B cell (primary cell): ENCODE measurements at regions not wholly inside any gene's neighbourhood (a gene's known extent, or its start where the extent isn't known, plus 50 kb on each side); places are given as distances from the start of the nearest gene placed in this dataset.

Experiments
- ATAC-seq: fragments of 200-7000 bp; cut with Tn5 transposase; one replicate; pipeline ENCODE4 v1.10.0; 2021; ENCODE audit warnings: low read depth, mild to moderate bottlenecking, moderate number of reproducible peaks, moderate library complexity
- CTCF ChIA-PET: fragments of 350-600 bp; sonication (Branson Sonifier 250); formaldehyde crosslinking; loops from one replicate; lab custom pipeline; 2021; ENCODE audit warnings: antibody characterized with exemption, inconsistent platforms; lab: Charles Lee
- POLR2A ChIA-PET: fragments of 350-600 bp; sonication (Branson Sonifier 250); formaldehyde crosslinking; loops from one replicate; lab custom pipeline; 2021; ENCODE audit warnings: antibody characterized with exemption; lab: Charles Lee
- DNase-seq: peaks from one replicate; pipeline ENCODE4 v3.0.0; 2013
- H2AFZ ChIP-seq: 2 replicates; pipeline ENCODE4 v1.6.1; 2012; ENCODE audit warnings: mild to moderate bottlenecking, low read depth, low read length; ENCODE audit not compliant: insufficient read depth, poor library complexity, severe bottlenecking
- H3K27ac ChIP-seq, 2 donors: 1 replicate in 1 of 2; 2 replicates in 1 of 2; pipeline ENCODE4 v1.5.1; 2012 to 2013; ENCODE audit warnings: low read length in 2 of 2, mild to moderate bottlenecking in 2 of 2, moderate library complexity in 1 of 2
- H3K27me3 ChIP-seq, 4 experiments: fragments of 200-600 bp in 1 of 4; sonication (generic) in 1 of 4; replicated peaks in 1 of 4; 1 replicate in 2 of 4; 2 replicates in 2 of 4; pipeline versions ENCODE4 v1.6.1 to v1.7.0; 2013 to 2016; ENCODE audit warnings: low read length in 3 of 4, mild to moderate bottlenecking in 2 of 4, mixed read lengths in 1 of 4, moderate library complexity in 1 of 4; ENCODE audit not compliant: insufficient read depth in 4 of 4, control insufficient read depth in 3 of 4; ENCODE audit errors: control extremely low read depth in 1 of 4
- H3K36me3 ChIP-seq, 2 experiments: replicated peaks in 1 of 2; 1 replicate in 1 of 2; 2 replicates in 1 of 2; pipeline versions ENCODE4 v1.6.1 to v1.7.1; 2013; ENCODE audit warnings: low read length in 1 of 2; ENCODE audit not compliant: insufficient read depth in 2 of 2, control insufficient read depth in 1 of 2; ENCODE audit errors: control extremely low read depth in 1 of 2, extremely low read depth in 1 of 2
- H3K4me1 ChIP-seq, 2 donors: fragments of 200-600 bp in 1 of 2; sonication (generic) in 1 of 2; 1 replicate in 1 of 2; 2 replicates in 1 of 2; pipeline versions ENCODE4 v1.5.1 to v1.6.1; 2013 to 2017; ENCODE audit warnings: low read length in 2 of 2; ENCODE audit not compliant: control insufficient read depth in 2 of 2, insufficient read depth in 2 of 2
- H3K4me2 ChIP-seq: replicated peaks from 2 replicates; pipeline ENCODE3; 2012; ENCODE audit warnings: mild to moderate bottlenecking, low read depth, low read length; ENCODE audit not compliant: poor library complexity, severe bottlenecking
- H3K4me3 ChIP-seq, 5 experiments: fragments of 200-600 bp in 1 of 5; sonication (generic) in 1 of 5; 1 replicate in 3 of 5; 2 replicates in 2 of 5; pipeline versions ENCODE4 v1.5.1 to v1.7.0; 2011 to 2016; ENCODE audit warnings: low read length in 4 of 5, mild to moderate bottlenecking in 4 of 5, low read depth in 2 of 5, control low read depth in 1 of 5, moderate library complexity in 1 of 5; ENCODE audit not compliant: insufficient read depth in 1 of 5; ENCODE audit errors: control extremely low read depth in 1 of 5, extremely low read depth in 1 of 5
- H3K79me2 ChIP-seq: fragments of 200-600 bp; sonication (generic); one replicate; pipeline ENCODE4 v1.6.0; 2016; ENCODE audit warnings: low read length; ENCODE audit not compliant: control insufficient read depth, insufficient read depth
- H3K9ac ChIP-seq: fragments of 200-600 bp; sonication (generic); 2 replicates; pipeline ENCODE4 v1.6.1; 2017; ENCODE audit warnings: mild to moderate bottlenecking, low read length, moderate library complexity
- H3K9me3 ChIP-seq, 3 donors: one replicate each; pipeline versions ENCODE4 v1.6.1 to v1.7.1; 2013; ENCODE audit warnings: low read length in 2 of 3; ENCODE audit not compliant: control insufficient read depth in 2 of 3, insufficient read depth in 1 of 3; ENCODE audit errors: control extremely low read depth in 1 of 3
- H4K20me1 ChIP-seq: 2 replicates; pipeline ENCODE4 v1.6.0; 2012; ENCODE audit warnings: mild to moderate bottlenecking, low read length; ENCODE audit not compliant: insufficient read depth, control insufficient read depth, poor library complexity, severe bottlenecking
- H3K27ac Mint-ChIP-seq: one replicate; pipeline ENCODE4 v1.8.0; 2021; ENCODE audit warnings: mixed read lengths
- H3K27me3 Mint-ChIP-seq: one replicate; pipeline ENCODE4 v1.8.0; 2021; ENCODE audit warnings: mixed read lengths
- H3K4me1 Mint-ChIP-seq: one replicate; pipeline ENCODE4 v1.8.0; 2021; ENCODE audit warnings: mixed read lengths
- H3K4me3 Mint-ChIP-seq: one replicate; pipeline ENCODE4 v1.8.0; 2021; ENCODE audit warnings: mixed read lengths
- H3K9me3 Mint-ChIP-seq: one replicate; pipeline ENCODE4 v1.8.0; 2022; ENCODE audit warnings: mixed read lengths; ENCODE audit not compliant: insufficient read depth
- EZH2 ChIP-seq: IDR thresholded peaks from 2 replicates; pipeline ENCODE4 v1.6.1; 2012; ENCODE audit warnings: borderline replicate concordance, low read depth, mild to moderate bottlenecking, moderate library complexity, low read length; ENCODE audit not compliant: insufficient read depth, poor library complexity, severe bottlenecking
- WGBS: methylation state at CpG from one replicate; pipeline ENCODE4 v1.1.5; 2013; ENCODE audit warnings: missing lambda C conversion rate; ENCODE audit not compliant: insufficient coverage; 5-methylcytosine and 5-hydroxymethylcytosine counted together
- intact Hi-C: fragments of 100-400 bp; cut with micrococcal nuclease; formaldehyde crosslinking; loops from one replicate; pipeline ENCODE4 v1.10.0; 2022
- TF ChIP-seq, protein P1 (sequence below): fragments of 200-600 bp; IDR thresholded peaks from one replicate; pipeline ENCODE4 v1.8.0; 2022; ENCODE audit warnings: antibody characterized with exemption, mild to moderate bottlenecking

DNA sequence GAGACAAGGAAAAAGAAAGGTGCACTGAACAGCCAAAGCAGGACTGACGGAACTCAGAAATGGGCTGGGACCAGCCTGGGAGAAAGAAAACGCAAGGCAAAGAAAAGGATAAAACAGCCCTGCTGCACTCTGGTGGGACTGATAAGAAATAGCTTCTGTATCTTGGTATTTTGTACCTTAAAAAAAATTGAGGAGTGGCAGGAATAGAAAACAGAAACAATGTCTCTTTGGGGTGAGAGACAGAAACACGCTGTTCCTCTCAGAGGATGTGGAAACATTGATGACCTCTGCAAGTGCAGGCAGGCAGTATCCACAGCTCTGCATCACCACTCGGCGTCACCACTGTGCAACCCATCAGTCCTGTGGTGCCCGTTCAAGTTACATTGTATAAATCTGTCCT is 152.5 kb upstream of the SPRY1 start:
- CTCF ChIA-PET: no interaction called here
- no peak overlapping the region for H3K4me3 ChIP-seq
- Mint-ChIP-seq H3K4me1 (peaks cover 16% of the 10 kb centered on the region), H3K4me3 (no peak overlapping the region), H3K27ac (no peak overlapping the region), H3K27me3 (no peaks in the 10 kb centered on the region), H3K9me3 (peaks cover 7% of the 10 kb centered on the region)
- intact Hi-C loops: no loop called here
- H3K27me3 ChIP-seq: no peaks in the 10 kb centered on the region
- 58% methylated on average over 3 of the region's 6 CpGs for whole genome bisulfite sequencing
- ATAC-seq (no peak), DNase-seq (no peak)
- no peaks in the 10 kb centered on the region for H3K79me2 ChIP-seq
- H3K27ac ChIP-seq: no peak overlapping the region
- POLR2A ChIA-PET: no interaction called here
- no peak overlapping the region for H3K9ac ChIP-seq
- no peak overlapping the region for H3K4me2 ChIP-seq
- TF ChIP-seq, protein P1, sequence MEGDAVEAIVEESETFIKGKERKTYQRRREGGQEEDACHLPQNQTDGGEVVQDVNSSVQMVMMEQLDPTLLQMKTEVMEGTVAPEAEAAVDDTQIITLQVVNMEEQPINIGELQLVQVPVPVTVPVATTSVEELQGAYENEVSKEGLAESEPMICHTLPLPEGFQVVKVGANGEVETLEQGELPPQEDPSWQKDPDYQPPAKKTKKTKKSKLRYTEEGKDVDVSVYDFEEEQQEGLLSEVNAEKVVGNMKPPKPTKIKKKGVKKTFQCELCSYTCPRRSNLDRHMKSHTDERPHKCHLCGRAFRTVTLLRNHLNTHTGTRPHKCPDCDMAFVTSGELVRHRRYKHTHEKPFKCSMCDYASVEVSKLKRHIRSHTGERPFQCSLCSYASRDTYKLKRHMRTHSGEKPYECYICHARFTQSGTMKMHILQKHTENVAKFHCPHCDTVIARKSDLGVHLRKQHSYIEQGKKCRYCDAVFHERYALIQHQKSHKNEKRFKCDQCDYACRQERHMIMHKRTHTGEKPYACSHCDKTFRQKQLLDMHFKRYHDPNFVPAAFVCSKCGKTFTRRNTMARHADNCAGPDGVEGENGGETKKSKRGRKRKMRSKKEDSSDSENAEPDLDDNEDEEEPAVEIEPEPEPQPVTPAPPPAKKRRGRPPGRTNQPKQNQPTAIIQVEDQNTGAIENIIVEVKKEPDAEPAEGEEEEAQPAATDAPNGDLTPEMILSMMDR: no peak
- TF ChIP-seq EZH2: no peak
- H3K4me1 ChIP-seq: peaks cover 0 to 9% of the 10 kb centered on the region in 2 donors
- no peaks in the 10 kb centered on the region for H3K9me3 ChIP-seq
- H2AFZ ChIP-seq: no peak overlapping the region
- H4K20me1 ChIP-seq: no peaks in the 10 kb centered on the region
- no peaks in the 10 kb centered on the region for H3K36me3 ChIP-seq

DNA sequence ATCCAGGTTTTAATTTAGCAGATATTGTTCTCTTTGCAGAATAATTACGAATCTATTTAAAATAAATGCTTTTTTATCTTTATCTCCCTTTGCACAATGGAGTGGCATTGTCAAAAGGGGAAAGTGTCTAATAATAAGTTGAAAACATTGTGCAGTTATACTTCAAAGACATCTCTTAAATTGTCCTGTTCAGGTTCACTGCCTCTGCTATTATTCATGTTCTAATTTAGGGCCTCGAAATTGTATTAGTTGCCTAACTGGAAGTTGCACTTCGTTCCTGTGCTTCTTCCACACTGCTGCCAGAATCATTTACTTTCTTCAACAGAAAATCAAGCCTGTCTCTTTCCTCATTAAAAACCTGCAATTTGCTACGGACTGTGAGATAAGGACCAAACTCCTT is 150.5 kb upstream of the SPRY1 start:
- CTCF ChIA-PET: no interaction called here
- no peaks in the 10 kb centered on the region for H3K79me2 ChIP-seq
- no peak overlapping the region for H3K4me3 ChIP-seq
- POLR2A ChIA-PET: no interaction called here
- no peak overlapping the region for H3K4me3 Mint-ChIP-seq
- H3K27me3 Mint-ChIP-seq: no peaks in the 10 kb centered on the region
- H3K4me1 ChIP-seq: peaks cover 0 to 9% of the 10 kb centered on the region in 2 donors
- DNase-seq: no peak
- no peak overlapping the region for H3K9ac ChIP-seq
- intact Hi-C loops: no loop called here
- no peak overlapping the region for H2AFZ ChIP-seq
- peaks cover 3% of the 10 kb centered on the region for H3K9me3 Mint-ChIP-seq
- H4K20me1 ChIP-seq: no peaks in the 10 kb centered on the region
- H3K27ac ChIP-seq: no peak overlapping the region
- no peaks in the 10 kb centered on the region for H3K27me3 ChIP-seq
- H3K4me2 ChIP-seq: no peak overlapping the region
- H3K9me3 ChIP-seq: no peaks in the 10 kb centered on the region
- TF ChIP-seq, protein P1: no peak
- TF ChIP-seq EZH2: no peak
- no peaks in the 10 kb centered on the region for H3K36me3 ChIP-seq
- WGBS: 0% methylated on average over 1 of the region's 4 CpGs
- ATAC-seq: no peak
- H3K4me1 Mint-ChIP-seq: peaks cover 16% of the 10 kb centered on the region
- no peak overlapping the region for H3K27ac Mint-ChIP-seq
